ENCODE measurements at regions not wholly inside any gene's neighbourhood (a gene's known extent, or its start where the extent isn't known, plus 50 kb on each side); places are given as distances from the start of the nearest gene placed in this dataset.

GRCh38 chr2:128817813-128818212 lies 499.1 kb upstream of the HS6ST1 start (continued):
- no peak for TF ChIP-seq CENPBD1 (CRISPR knock-in tag; IDR thresholded peaks at IDR 0.05; ENCODE audit: borderline replicate concordance, low read depth)
- no peak for TF ChIP-seq ZNF513 (CRISPR knock-in tag; conservative IDR thresholded peaks at IDR 0.05)
- TF ChIP-seq JUND (CRISPR knock-in tag; IDR thresholded peaks at IDR 0.05): no peak
- no peak for TF ChIP-seq NPAS2 (CRISPR knock-in tag; IDR thresholded peaks at IDR 0.05; ENCODE audit: borderline replicate concordance)

- Histone ChIP-seq H4K20me1 (ENCODE audit: insufficient read depth, low read length) (no peaks in the 10 kb centered on the region), H3K4me3 (replicated peaks in 1 of 3; ENCODE audit: insufficient read depth in 1 of 3, low read depth in 2 of 3, low read length in 3 of 3) (no peak overlapping the region), H3K36me3 (replicated peaks in 1 of 2; ENCODE audit: control insufficient read depth in 1 of 2, insufficient read depth in 2 of 2, low read length in 2 of 2) (no peaks in the 10 kb centered on the region), H3K79me2 (ENCODE audit: insufficient read depth, low read length) (no peaks in the 10 kb centered on the region), H3K4me1 (ENCODE audit: insufficient read depth, low read length) (no peaks in the 10 kb centered on the region), H3K27ac (ENCODE audit: extremely low read length, insufficient read depth, low read length) (no peak overlapping the region), H3K9ac (ENCODE audit: insufficient read depth, low read depth, low read length) (no peak overlapping the region), H2AFZ (ENCODE audit: low read length) (no peak overlapping the region), H3K27me3 (ENCODE audit: control insufficient read depth in 1 of 2, insufficient read depth in 2 of 2, low read length in 2 of 2) (peaks cover 0 to 38% of the 10 kb centered on the region in 2 experiments; a peak in 4 of 5 replicates), H3K9me3 (ENCODE audit: low read length) (no peaks in the 10 kb centered on the region), H3K4me2 (ENCODE audit: low read depth, low read length) (no peak overlapping the region)
- intact Hi-C loops (cut with micrococcal nuclease; ENCODE audit: unreplicated experiment): no loop called here
- 27% methylated on average over 2 of the region's 2 CpGs for WGBS (ENCODE audit: low lambda C conversion rate)
- TF ChIP-seq, protein P1, sequence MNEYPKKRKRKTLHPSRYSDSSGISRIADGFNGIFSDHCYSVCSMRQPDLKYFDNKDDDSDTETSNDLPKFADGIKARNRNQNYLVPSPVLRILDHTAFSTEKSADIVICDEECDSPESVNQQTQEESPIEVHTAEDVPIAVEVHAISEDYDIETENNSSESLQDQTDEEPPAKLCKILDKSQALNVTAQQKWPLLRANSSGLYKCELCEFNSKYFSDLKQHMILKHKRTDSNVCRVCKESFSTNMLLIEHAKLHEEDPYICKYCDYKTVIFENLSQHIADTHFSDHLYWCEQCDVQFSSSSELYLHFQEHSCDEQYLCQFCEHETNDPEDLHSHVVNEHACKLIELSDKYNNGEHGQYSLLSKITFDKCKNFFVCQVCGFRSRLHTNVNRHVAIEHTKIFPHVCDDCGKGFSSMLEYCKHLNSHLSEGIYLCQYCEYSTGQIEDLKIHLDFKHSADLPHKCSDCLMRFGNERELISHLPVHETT (CRISPR knock-in tag; conservative IDR thresholded peaks at IDR 0.05): no peak
- TF ChIP-seq CBFB (CRISPR knock-in tag; IDR thresholded peaks at IDR 0.05) (no peak), ZNF547 (CRISPR knock-in tag; IDR thresholded peaks at IDR 0.05) (no peak), SRSF1 (optimal IDR thresholded peaks at IDR 0.05; ENCODE audit: low read depth, low read length) (no peak), ZFP41 (CRISPR knock-in tag; IDR thresholded peaks at IDR 0.05; ENCODE audit: borderline replicate concordance) (no peak), RXRB (CRISPR knock-in tag; IDR thresholded peaks at IDR 0.05; ENCODE audit: borderline replicate concordance) (no peak), ZNF33A (CRISPR knock-in tag; IDR thresholded peaks at IDR 0.05; ENCODE audit: borderline replicate concordance) (no peak), E2F5 (CRISPR knock-in tag; conservative IDR thresholded peaks at IDR 0.05) (no peak), KDM5B (CRISPR knock-in tag; IDR thresholded peaks at IDR 0.05; ENCODE audit: borderline replicate concordance) (no peak), ATF1 (CRISPR knock-in tag; IDR thresholded peaks at IDR 0.05) (no peak), NFRKB (IDR thresholded peaks at IDR 0.05) (no peak), NFATC3 (CRISPR knock-in tag; IDR thresholded peaks at IDR 0.05) (no peak), ZNF460 (CRISPR knock-in tag; IDR thresholded peaks at IDR 0.05; ENCODE audit: borderline replicate concordance) (no peak), NR2F6 (IDR thresholded peaks at IDR 0.05) (no peak), NR2F6 (CRISPR knock-in tag; IDR thresholded peaks at IDR 0.05) (no peak)
- CTCF ChIA-PET (ENCODE audit: low intra/inter-chr PET ratio, low total read pairs): no interaction called here
- in situ Hi-C loops (cut with HindIII; ENCODE audit: extremely low pct_ligation_motif_present, low pct_unique_long_range_greater_than_20kb): no loop called here
- ATAC-seq (no peak), FAIRE-seq (no peak), DNase-seq (ENCODE audit: low spot score) (no peak)
- BruUV-seq (replicated peaks): no TSS peak
- POLR2A ChIA-PET: no interaction called here
These were observed 499.6 kb upstream of the HS6ST1 start for GRCh38 chr2:128818248-128818647.
